Effector memory CD4-positive, alpha-beta T cell (primary cell): ENCODE measurements at regions not wholly inside any gene's neighbourhood (a gene's known extent, or its start where the extent isn't known, plus 50 kb on each side); places are given as distances from the start of the nearest gene placed in this dataset.

ENCODE experiments used
- DNase-seq, 3 donors: peaks; one replicate each; pipeline ENCODE4 v3.0.0-alpha.2; 2020
- H3K27ac ChIP-seq: 2 replicates; pipeline ENCODE4 v1.7.0; 2013; ENCODE audit warnings: mild to moderate bottlenecking, low read length, moderate library complexity; ENCODE audit not compliant: insufficient read depth, poor library complexity, severe bottlenecking
- H3K27me3 ChIP-seq: replicated peaks from 2 replicates; pipeline ENCODE4 v1.7.0; 2013; ENCODE audit warnings: mild to moderate bottlenecking, low read length; ENCODE audit not compliant: insufficient read depth, control insufficient read depth, poor library complexity, severe bottlenecking
- H3K36me3 ChIP-seq: 2 replicates; pipeline ENCODE4 v1.7.0; 2013; ENCODE audit warnings: mild to moderate bottlenecking, low read length, moderate library complexity; ENCODE audit not compliant: control insufficient read depth, insufficient read depth
- H3K4me1 ChIP-seq: 2 replicates; pipeline ENCODE4 v1.7.0; 2013; ENCODE audit warnings: low read length, mild to moderate bottlenecking; ENCODE audit not compliant: control insufficient read depth, insufficient read depth, poor library complexity, severe bottlenecking
- H3K4me3 ChIP-seq: 2 replicates; pipeline ENCODE4 v1.7.0; 2013; ENCODE audit warnings: low read length, low read depth, mild to moderate bottlenecking; ENCODE audit not compliant: insufficient read depth, poor library complexity, severe bottlenecking
- H3K9me3 ChIP-seq: 2 replicates; pipeline ENCODE4 v1.7.0; 2013; ENCODE audit warnings: mild to moderate bottlenecking, low read length, moderate library complexity; ENCODE audit not compliant: control insufficient read depth

DNA sequence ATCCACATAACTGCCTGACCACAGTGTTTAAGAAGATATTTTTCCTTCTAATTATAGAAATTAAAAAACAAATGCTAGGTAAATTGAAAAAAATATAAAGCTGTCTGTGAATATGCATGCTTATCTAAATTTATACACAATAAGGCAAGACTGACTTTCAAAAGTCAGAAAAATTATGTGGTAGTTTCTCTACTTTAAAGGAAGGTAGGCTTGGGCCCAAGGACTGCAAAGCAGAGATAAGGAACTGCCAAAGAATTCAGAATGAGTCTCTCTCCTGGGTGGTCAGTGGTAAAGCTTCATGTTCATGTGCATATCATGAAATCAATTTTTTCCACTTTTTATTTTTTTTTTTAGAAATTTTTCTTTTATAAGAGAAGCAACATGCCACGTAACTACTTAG lies 998.6 kb downstream of the REEP3 start:
- Histone ChIP-seq H3K4me1 (no peaks in the 10 kb centered on the region), H3K27ac (no peak overlapping the region), H3K4me3 (no peak overlapping the region), H3K27me3 (no peaks in the 10 kb centered on the region), H3K9me3 (no peaks in the 10 kb centered on the region), H3K36me3 (no peaks in the 10 kb centered on the region)
- no peak for DNase-seq

DNA sequence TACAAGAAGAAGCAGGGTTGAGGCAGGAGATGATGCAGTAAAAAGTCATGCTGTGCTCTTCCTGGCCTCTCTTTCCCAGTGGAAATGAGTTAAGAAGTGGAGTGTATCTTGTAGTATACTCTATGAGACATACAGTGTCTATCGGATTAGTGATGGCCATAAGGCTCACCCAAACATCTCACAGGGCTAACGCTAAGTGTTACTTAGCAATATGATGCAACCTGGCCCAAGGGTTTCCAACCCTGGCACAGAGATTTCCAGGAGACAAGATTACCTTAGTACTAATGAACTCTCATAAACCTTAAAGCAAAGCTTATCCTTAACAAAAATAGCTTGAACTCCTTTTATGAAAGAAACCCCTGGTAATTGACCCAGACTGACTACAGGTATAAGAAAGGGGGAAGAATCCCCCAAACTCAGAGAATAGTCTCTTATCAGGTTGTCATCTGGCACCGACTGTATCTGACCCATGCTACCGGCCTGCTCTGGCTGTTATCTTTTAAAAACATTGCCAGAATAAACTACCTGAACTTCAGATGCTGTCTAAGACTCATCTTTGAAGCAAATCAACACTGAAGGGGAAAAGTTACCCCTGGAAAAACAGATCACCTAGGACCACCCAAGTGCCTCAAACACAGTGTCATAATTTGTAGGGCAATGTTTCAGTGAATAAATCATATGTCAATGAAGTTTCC lies 1002.0 kb downstream of the REEP3 start:
- no peaks in the 10 kb centered on the region for H3K36me3 ChIP-seq

DNA sequence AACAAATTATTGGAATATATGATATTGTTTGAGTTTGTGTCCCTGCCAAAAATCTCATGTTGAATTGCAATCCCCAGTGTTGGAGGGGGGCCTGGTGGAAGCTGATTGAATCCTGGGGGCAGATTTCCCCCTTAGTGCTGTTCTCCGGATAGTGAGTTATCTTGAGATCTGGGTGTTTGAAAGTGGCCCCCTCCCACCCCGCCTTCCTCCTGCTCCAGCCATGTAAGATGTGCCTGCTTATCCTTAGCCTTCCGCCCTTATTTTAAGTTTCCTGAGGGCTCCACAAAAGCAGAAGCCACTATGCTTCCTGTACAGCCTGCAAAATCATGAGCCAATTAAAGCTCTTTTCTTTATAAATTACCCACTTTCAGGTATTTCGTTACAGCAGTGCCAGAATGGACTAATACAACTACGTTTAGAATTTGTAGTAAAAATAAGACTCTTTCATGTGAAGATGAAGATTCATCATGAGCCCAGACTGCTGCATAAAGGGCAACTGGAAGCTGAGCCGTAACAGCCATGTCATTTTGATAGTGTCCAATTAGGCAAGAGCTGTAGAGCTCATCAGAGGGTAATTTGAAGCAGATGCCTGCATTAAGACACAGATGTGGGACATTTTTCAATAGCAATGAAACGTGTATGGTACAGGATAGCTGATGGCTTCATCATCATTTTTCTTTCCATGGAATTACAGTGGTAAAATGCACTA lies 1007.2 kb downstream of the REEP3 start:
- no peaks in the 10 kb centered on the region for H3K4me1 ChIP-seq
- no peak overlapping the region for H3K27ac ChIP-seq
- H3K4me3 ChIP-seq, result no peak overlapping the region
- H3K36me3 ChIP-seq, result no peaks in the 10 kb centered on the region
- no peaks in the 10 kb centered on the region for H3K27me3 ChIP-seq
- no peak for DNase-seq
- H3K9me3 ChIP-seq, result no peaks in the 10 kb centered on the region

More for the DNA sequence above, 1002.0 kb downstream of the REEP3 start:
- H3K4me3 ChIP-seq, result no peak overlapping the region
- H3K9me3 ChIP-seq, result no peaks in the 10 kb centered on the region
- DNase-seq, result no peak
- H3K27me3 ChIP-seq, result no peaks in the 10 kb centered on the region
- H3K4me1 ChIP-seq, result no peaks in the 10 kb centered on the region
- no peak overlapping the region for H3K27ac ChIP-seq

DNA sequence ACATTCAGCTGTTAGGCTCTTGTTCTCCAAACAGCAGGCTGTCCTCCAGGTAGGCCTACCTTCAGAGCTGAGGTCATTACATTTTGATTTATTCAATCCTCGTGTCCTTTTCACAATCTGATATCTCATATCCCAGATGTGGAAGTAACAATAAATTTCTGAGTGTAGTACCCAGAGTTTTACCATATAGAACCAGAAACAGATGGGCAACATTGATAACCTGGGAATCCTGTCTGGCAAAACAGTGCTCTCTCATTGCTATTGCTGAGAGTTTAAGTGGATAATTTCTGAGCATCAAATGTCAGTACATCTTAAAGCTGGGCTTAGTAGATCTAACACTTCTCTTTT lies 1007.8 kb downstream of the REEP3 start:
- H3K4me3 ChIP-seq, result no peak overlapping the region
- no peak overlapping the region for H3K27ac ChIP-seq
- H3K36me3 ChIP-seq, result no peaks in the 10 kb centered on the region
- no peaks in the 10 kb centered on the region for H3K27me3 ChIP-seq
- H3K4me1 ChIP-seq, result no peaks in the 10 kb centered on the region
- DNase-seq, result no peak
- no peaks in the 10 kb centered on the region for H3K9me3 ChIP-seq

DNA sequence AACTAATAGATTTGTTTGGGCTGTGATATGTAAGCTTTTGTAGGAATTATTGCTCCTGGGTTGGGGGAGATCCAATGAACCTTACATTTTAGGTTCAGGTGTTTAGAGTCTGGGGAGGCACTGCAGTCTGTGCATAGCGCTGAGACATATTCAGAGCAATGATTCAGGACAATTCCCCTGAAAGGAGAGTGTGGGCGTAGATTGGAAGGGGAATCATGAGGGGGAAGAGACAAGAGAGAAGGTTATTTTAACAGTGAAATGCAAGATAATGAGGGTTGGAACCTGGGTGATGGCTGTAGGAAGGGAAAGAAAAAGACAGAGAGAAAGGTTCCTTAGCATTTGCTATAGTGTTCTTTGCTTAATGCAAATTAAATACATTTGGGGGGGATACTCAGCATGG lies 1013.4 kb downstream of the REEP3 start:
- Histone ChIP-seq H3K9me3 (no peaks in the 10 kb centered on the region), H3K36me3 (no peaks in the 10 kb centered on the region), H3K27me3 (no peaks in the 10 kb centered on the region), H3K27ac (no peak overlapping the region), H3K4me3 (no peak overlapping the region), H3K4me1 (no peaks in the 10 kb centered on the region)
- no peak for DNase-seq

DNA sequence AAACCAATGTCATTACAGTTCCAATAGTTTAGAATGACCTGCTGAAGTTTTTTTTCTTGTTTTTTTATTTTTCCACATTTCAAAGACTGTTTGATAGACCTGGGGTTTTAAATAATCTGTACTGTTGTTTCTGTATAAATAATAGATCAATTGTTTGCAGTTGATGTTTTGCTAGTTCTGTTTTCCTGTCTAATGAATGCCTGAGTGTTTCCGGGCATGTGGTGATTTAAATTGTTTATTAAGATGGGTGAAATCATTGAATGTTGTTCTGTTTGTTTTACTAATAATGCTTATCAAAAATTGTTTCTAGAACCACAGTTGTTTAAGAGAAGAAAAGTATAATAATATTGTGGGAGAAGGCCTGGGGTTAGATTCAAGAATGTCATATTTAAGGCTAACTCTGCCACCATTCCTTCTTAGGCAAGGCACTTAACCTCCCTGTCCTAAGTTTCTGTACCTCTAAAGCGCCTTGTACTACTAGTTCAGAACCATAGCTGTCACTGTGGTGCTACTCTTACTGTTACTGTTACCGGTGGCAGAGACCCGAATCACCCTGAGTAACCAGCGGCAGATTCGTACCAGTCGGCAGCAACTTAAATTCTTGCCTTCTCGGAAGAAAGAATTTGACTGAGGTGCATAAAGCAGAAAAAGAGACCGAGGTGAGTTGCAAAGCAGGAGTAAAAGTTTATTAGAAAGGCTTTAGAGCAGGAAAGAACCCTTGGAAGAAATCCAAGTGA lies 1014.1 kb downstream of the REEP3 start:
- DNase-seq, result no peak
- Histone ChIP-seq H3K27me3 (no peaks in the 10 kb centered on the region), H3K4me3 (no peak overlapping the region), H3K36me3 (no peaks in the 10 kb centered on the region), H3K27ac (no peak overlapping the region), H3K4me1 (no peaks in the 10 kb centered on the region), H3K9me3 (no peaks in the 10 kb centered on the region)

DNA sequence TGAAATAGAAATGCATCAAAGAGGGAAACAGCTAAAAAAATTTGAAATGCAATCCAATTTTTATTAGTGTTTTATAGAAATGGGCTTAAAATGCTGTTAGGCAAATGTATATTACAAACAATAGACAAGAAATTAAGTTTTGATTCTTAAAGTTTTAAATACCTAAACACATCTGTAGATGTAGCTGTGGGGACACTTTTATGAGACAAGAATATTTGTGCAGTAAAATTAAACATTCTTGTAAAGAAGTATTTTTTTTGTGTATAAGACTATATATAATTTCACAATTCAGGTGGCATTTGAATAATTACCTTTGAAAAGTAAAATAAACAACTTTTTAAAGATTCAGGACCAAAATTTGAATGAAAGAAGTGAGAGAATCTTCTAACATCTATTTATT lies 1015.9 kb downstream of the REEP3 start:
- no peak overlapping the region for H3K4me3 ChIP-seq
- no peaks in the 10 kb centered on the region for H3K4me1 ChIP-seq
- H3K27ac ChIP-seq, result no peak overlapping the region
- H3K9me3 ChIP-seq, result no peaks in the 10 kb centered on the region
- H3K36me3 ChIP-seq, result no peaks in the 10 kb centered on the region
- DNase-seq, result no peak
- H3K27me3 ChIP-seq, result no peaks in the 10 kb centered on the region

DNA sequence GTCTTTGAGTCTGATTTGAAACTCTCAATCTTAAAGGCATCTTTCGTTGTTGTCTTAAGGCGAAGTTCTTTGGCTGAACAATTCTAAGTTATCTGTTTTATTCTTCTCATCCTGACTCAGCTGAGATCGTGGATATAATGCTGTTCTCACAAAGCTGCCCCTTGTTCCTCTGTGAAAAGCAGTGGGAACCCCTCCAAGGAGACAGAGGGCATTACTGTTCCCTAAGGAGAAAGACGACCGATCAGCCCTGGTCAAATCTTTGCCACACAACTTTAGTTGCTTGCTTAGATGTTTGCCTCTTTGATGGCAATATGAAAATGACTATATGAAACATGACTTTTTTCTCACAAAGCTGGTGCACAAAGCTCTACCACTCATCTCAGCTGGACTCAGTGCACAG lies 1016.7 kb downstream of the REEP3 start:
- no peak for DNase-seq
- Histone ChIP-seq H3K4me1 (no peaks in the 10 kb centered on the region), H3K4me3 (no peak overlapping the region), H3K36me3 (no peaks in the 10 kb centered on the region), H3K27ac (no peak overlapping the region), H3K27me3 (no peaks in the 10 kb centered on the region), H3K9me3 (no peaks in the 10 kb centered on the region)

DNA sequence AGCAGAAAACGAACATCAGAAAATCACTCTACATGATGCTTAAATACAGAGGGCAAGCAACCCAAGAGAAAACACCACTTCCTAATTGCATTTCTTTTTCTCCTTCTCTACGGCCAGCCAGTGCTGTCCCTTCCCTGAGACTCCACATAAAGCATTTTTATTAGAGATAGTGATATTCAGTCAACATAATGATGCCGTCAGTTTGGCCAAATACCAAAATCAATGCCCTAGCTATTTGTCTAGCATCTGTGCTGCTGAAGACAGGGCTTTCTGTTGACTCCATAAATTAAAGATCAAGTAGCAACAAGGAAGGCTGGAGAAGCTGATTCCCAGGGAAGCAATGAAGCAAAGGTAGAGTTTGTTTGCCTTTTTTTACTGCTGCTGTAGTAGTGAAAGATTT lies 1024.9 kb downstream of the REEP3 start:
- H3K4me1 ChIP-seq, result no peaks in the 10 kb centered on the region
- H3K27me3 ChIP-seq, result no peaks in the 10 kb centered on the region
- no peaks in the 10 kb centered on the region for H3K9me3 ChIP-seq
- no peak overlapping the region for H3K4me3 ChIP-seq
- no peak overlapping the region for H3K27ac ChIP-seq
- no peak for DNase-seq
- H3K36me3 ChIP-seq, result no peaks in the 10 kb centered on the region

DNA sequence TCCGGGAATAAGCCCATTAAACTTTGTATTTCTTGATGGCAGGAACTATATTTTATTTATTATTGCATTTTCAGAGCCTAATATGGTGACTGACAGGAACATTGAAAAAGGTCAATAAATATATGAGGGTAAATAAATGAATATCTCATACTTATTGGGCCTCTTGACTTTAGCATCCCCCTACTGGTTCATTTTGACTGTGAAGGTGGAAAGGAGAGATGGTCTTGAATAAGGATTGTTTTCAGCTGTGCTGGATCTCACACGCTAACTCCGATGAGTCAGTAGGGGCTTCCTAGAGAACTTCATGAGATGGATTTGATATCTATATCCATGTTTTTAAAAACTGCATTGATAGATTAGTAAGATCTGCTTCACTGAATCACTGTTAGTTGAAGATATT lies 1026.0 kb downstream of the REEP3 start:
- H3K27me3 ChIP-seq, result no peaks in the 10 kb centered on the region
- no peak overlapping the region for H3K4me3 ChIP-seq
- no peaks in the 10 kb centered on the region for H3K4me1 ChIP-seq
- no peaks in the 10 kb centered on the region for H3K9me3 ChIP-seq
- H3K36me3 ChIP-seq, result no peaks in the 10 kb centered on the region
- no peak for DNase-seq
- H3K27ac ChIP-seq, result no peak overlapping the region
